Suppressor macrophage treated with lipopolysaccharide for 1 hour (primary cell): ENCODE measurements at regions not wholly inside any gene's neighbourhood (a gene's known extent, or its start where the extent isn't known, plus 50 kb on each side); places are given as distances from the start of the nearest gene placed in this dataset.

Source experiments
- DNase-seq, 3 donors: peaks; one replicate each; pipeline ENCODE4 v3.0.0-alpha.2; 2020 to 2022

GRCh38 chr2:104179644-104180043, 674.3 kb upstream of the POU3F3 start:
- no peak for DNase-seq

- DNase-seq: no peak
These were observed 653.3 kb upstream of the POU3F3 start for GRCh38 chr2:104200533-104201168.

- DNase-seq: no peak
These were observed 640.2 kb upstream of the POU3F3 start for GRCh38 chr2:104213758-104214157.

GRCh38 chr2:104215269-104216161, 638.4 kb upstream of the POU3F3 start:
- no peak for DNase-seq

GRCh38 chr2:104233591-104233990, 620.3 kb upstream of the POU3F3 start:
- no peak for DNase-seq

- DNase-seq: no peak
These were observed 617.4 kb upstream of the POU3F3 start for GRCh38 chr2:104236491-104236890.

- DNase-seq: no peak
These were observed 612.9 kb upstream of the POU3F3 start for GRCh38 chr2:104240984-104241383.

GRCh38 chr2:104249629-104250028, 604.3 kb upstream of the POU3F3 start:
- DNase-seq: no peak

- DNase-seq: no peak
These were observed 603.3 kb upstream of the POU3F3 start for GRCh38 chr2:104250635-104251034.

GRCh38 chr2:104254017-104254416, 599.9 kb upstream of the POU3F3 start:
- no peak for DNase-seq

GRCh38 chr2:104262714-104263113, 591.2 kb upstream of the POU3F3 start:
- DNase-seq: no peak

- no peak for DNase-seq
These were observed 574.3 kb upstream of the POU3F3 start for GRCh38 chr2:104279646-104280045.

GRCh38 chr2:104280216-104280615, 573.7 kb upstream of the POU3F3 start:
- DNase-seq: no peak

- no peak for DNase-seq
These were observed 567.1 kb upstream of the POU3F3 start for GRCh38 chr2:104286841-104287240.

GRCh38 chr2:104289651-104290565, 564.0 kb upstream of the POU3F3 start:
- no peak for DNase-seq

- DNase-seq: no peak
These were observed 563.4 kb upstream of the POU3F3 start for GRCh38 chr2:104290566-104290891.

- DNase-seq: no peak
These were observed 541.2 kb upstream of the POU3F3 start for GRCh38 chr2:104312684-104313083.

- DNase-seq: no peak
These were observed 535.8 kb upstream of the POU3F3 start for GRCh38 chr2:104318001-104318665.

GRCh38 chr2:104321116-104321795, 532.7 kb upstream of the POU3F3 start:
- DNase-seq: no peak

- DNase-seq: no peak
These were observed 532.0 kb upstream of the POU3F3 start for GRCh38 chr2:104321796-104322349.

GRCh38 chr2:104332731-104333130, 521.2 kb upstream of the POU3F3 start:
- peak in 2 of 3 donors; percentile 1 to 2 for DNase-seq

GRCh38 chr2:104337869-104338268, 516.0 kb upstream of the POU3F3 start:
- DNase-seq: no peak
